Hematopoietic multipotent progenitor cell (in vitro differentiated cells): ENCODE measurements at regions not wholly inside any gene's neighbourhood (a gene's known extent, or its start where the extent isn't known, plus 50 kb on each side); places are given as distances from the start of the nearest gene placed in this dataset.

ENCODE experiments used
- DNase-seq, 3 donors: peaks; one replicate each; pipeline ENCODE4 v3.0.0-alpha.2; 2011 to 2015; ENCODE audit warnings: low read depth in 2 of 3, low spot score in 2 of 3

DNA sequence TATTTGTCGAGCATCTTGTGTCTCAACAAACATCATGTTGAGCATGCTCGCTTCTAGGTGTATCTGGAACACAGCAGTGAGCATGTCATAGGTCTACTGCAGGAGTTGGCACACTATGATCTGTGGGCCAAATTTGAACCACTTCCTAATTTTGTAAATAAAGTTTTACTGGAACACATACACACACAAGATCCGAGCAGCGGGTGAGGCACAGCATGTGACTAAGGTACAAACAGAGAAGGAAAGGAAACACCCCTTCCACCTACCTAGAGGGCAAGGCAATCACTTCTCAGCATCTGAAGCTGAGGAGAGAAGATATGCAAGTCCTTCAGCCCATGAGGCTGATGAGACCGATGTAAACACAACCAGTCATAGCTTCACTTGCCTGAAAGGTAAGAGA is 200.4 kb downstream of the MED10 start:
- DNase-seq = no peak

DNA sequence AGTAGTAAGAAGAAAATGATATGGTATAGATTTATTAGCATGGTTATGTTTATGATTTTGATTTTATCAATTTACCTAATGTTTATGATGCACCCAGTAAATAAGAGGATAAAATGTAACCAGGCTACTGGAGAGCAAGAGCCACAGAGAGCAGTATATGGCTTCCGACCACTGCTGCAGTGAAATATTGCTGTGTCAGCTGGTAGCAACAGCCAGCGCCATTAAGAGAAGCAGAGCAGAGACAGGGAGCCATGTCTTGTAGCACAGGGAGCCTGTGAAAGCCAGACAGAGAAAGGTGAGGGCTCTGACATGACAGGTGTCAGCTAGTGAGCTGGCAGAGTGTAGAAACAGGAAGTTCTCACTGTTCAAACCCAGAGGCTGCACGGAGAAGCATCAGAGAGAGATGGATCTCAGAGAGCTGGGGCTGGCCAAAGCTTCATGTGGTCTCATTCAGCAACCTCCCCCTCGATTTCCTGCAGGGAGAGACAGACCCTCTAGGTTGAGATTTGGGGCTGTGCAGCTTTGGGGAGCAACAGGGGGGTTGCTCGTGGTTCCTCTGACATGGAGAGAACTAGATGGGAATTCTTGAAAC is 202.1 kb downstream of the MED10 start:
- no peak for DNase-seq

DNA sequence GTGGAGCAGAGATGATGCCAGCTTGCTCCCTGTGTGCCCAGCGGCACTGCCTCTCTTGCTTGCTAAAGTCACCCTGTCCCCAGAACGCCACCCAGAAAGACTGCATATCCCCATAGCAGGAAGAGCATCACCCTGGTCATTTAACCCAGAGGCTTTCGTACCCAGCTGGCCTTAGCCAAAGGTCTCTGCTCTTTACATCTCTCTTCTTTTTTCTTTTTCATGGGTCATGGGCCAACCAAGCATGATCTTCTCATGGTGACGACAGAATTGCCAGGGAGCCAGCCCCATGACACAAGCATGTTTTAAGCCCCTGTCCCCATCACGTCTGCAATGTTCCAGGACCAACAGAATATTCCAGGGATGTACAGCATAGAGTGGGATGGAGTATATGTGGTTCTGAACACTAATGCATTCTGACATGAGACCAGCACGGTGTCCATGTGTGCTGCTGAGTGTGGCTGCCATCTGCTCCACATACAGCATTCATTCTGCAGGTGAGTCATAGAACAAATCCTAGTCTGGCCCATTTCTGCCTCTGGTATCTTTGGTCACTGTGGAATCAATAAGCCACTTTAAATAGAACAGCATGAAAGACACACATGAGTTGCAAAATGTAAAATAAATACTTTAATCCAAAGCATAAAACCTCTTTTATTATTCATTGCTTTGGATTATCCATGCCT is 203.0 kb downstream of the MED10 start:
- DNase-seq = no peak

DNA sequence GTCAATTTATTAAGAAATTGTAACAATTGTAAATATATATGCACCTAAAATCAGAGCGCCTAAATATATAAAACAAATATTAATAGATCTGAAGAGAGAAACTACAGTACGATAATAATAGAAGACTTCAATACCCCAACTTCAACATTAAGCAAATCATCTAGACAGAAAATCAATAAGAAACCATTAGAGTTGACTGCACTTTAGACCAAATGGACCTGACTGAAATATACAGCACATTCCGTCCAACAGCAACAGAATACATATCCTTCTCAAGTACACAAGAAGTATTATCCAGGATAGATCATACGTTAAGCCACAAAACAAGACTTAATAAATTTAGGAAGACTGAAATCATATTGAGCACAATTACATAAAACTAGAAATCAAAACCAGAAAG is 208.7 kb downstream of the MED10 start:
- no peak for DNase-seq

DNA sequence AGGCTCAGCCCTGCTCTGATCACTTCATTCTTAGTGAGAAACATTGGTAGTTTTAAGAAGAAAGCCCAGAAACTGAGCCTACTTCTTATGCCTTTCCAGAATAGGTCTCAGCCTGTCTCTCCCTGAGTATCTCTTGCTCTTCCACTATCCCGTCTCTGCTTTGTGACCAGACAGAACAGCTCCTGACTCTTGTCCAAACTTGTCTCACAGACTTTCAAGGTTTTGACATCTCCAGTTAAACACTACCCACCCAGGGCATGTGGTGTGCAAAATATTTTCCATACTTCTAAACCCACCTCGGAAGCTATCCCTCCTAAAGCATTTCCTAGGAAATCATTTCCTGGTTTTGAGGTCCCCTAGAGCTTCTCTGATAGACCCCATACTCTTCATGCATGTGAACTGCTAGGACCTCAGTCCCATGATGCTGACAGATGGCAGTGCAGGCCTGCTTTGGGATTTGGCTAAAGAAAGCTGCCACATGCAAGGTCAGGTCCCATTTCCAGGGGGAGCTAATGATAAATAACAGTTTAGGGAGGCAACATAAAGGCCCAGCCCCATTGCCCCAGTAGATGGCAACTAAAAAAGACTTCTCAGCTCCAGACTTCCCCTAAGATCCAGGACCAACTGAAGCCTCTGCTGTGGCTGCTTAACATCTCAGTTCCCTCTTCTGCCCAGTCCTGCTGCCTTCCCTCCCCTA is 211.5 kb downstream of the MED10 start:
- DNase-seq = no peak

DNA sequence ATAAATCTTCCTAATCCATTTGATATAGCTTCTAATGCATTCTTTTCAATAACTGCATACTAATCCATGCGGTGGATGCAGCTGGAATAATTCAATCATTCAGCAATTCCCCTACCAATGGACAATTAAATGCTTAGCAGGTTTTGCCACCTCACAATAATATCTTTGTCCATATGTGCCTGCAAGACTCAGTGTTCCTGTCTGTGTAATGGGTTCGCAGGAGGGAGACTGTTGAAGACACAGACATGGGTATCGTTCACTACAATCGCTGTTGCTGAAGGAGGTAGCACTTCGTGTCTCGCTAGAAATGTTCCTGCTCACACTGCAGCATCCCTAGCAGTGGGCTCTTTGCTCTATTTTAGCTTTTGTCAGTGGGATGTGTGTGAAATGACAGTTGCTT is 214.4 kb downstream of the MED10 start:
- no peak for DNase-seq

DNA sequence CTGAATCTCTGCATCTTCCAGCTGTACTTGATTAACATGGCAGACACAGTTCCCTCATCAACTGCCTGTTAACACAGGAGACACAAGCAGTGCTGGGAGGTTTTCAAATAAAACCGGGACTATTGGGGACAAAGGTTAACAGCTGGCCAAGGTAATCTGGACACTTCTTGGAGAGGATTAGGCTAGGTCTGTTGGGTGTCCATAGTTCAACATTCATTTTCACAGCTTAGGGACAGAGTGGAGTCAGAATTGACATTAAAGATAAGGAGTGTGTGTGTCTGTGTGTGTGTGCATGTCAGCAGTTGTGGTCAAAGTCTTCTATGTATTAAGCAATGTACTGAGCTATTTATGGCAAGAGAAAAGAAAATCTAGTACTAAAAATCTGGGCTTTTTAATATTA is 216.2 kb downstream of the MED10 start:
- DNase-seq = no peak

DNA sequence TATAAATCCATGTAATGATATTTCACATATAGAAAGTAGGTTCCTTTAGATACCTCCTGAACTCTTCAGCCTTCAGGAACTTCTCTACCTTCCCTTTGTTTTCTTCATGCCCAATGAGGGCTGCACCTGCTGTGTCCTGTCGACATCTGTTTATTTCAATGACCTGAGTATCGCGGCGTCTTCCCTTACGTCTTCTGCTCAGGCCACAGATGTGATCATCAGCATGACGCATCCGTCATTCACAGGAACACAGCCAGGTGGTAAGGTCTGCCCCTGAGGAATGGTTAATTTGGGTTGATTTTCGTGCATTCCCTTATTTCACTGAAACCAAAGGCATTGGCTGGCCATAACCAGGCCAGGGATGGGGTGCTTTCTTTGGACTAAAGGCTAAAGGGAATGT is 217.1 kb downstream of the MED10 start:
- no peak for DNase-seq

DNA sequence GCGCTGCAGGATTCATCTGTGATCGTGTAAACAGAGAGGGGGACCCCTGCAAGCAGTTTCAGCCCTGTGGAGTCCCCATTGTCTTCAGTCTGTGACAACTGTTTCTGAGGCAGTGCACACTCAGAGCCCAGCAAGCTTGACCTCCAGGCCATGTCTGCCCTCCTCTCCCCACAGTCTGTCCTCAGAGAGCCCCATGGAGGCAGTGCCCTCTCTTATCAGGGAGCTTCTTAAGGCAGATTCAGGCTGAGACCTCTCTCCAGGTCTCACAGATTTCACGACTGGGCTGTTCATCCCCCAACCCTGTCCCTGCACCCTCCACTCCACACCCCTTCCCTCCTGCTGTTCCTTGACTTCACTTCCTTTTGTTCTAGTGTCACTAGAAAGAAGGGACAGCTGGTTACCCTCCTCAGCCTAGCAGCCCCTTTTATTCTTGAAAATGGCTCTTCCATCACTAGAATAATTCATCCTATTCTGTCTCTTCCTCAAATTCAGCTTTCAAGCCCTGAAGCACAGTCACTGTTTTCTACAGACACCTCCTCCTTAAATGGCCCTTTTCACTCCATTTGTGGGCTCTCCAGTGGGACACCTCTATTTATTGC is 218.4 kb downstream of the MED10 start:
- no peak for DNase-seq

DNA sequence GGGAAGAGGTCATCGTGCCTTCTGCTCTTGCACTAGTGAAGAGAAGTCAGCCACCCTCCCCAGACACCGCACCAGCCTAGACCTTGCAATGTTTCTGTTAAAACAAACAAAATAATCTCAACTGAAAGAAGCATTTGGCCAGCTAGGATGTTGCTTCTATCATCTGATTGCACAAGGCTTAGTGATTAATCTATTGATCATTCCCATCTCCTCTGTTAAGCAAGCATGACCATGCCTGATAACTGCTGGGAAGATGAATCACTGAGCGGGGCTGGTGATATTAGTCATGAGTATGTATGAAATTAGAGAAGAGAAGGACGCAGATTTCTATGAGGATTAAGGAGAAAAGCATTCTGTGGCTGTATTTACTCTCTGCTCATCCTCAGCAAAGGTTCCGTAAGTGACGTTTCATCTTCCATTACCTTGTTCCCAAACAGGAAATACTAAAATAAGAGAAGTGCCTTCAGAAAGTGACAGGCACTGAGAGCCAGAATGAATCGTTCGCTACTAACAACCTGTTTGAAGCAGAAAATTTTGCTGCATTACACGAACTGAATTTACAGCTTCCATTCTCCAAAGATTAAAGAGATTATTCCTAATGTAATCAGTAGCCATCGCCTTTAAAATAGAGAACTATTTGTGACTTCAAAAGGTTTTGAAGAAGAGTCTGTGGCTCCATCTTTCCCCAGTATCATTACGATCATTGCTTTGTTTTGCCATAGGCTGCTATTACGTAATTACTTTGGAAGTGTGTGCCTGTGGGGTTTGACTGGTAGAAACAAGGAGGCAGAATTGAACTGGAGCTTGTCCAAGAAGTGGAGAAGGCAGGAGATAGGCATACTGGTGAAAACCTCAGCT is 219.1 kb downstream of the MED10 start:
- DNase-seq = no peak

DNA sequence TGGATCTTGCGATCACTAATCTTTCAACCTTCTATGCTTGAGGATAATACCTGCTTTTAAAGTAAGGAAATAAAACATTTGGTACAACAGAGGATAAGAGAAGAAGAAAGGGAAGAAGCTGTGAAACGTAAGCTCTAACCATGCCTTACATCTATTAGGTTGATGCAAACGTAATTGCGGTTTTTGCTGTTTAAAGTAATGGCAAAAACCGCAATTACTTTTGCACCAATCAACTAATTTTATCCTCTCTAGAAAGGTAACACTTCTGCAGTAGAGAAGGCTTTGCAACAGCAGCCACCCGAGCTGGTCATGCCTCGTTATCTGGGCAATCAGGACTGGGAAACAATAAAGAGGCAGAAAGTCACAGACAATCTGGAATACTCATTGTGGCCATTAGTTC is 224.1 kb downstream of the MED10 start:
- no peak for DNase-seq

DNA sequence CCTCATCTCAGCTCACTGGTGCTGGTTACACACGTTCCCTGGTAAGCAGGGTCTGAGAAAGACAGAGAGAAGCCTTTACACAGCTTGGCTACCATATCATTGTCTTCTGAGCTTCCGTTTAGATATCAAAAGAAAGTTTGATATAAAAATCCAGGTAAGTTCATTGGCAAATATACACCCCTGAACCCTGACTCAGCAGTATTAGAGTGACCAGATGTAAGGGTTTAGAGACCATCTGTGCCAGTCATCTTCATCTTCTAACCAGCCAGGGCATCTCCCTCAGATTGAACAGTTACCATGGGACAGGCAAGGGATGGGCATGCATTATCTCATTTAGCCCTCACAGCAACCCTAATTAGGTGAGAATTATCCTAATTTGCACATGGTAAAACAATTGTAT is 232.1 kb downstream of the MED10 start:
- DNase-seq = no peak

DNA sequence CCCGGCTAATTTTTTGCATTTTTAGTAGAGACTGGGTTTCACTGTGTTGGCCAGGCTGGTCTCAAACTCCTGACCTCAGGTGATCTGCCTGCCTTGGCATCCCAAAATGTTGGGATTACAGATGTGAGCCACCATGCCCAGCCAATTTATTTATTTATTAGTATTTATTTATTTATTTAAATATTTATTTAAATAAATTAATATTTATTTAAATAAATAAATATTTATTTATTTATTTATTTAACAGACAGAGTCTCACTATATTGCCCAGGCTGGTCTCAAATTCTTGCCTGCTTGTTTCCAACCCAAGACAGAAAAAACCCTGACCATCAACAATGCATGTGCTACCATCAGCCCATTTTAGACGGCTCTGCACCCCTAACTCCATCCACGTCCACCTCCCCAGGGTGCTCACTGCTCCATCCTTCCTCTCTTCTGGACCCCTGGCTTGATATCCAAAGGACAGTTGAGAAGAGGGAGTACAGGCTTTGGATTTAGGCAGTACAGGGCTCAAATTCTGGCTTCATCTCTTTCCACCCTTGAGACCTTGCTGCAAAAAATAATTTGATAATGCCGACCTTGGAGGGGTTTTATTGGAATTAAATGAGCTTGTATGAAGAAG is 232.6 kb downstream of the MED10 start:
- no peak for DNase-seq

DNA sequence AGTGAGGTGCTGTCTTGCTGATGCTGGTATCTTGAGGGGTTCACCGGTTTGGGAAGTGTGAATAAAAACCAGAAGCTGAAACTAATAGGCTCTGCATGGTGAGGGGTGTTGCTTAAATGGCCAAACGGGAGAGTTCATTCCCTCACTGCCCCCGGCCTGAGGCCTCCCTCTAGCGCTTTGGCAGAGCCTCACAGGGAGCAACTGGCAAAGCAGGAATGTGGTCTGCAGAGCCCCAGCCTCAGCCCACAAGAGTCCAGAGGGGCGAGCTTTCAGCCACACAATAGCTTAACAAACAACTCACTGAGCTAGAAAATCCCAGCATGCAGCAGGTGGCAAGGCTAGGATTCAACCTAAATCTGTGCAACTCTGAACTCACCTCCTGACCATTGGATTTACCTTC is 234.8 kb downstream of the MED10 start:
- no peak for DNase-seq

DNA sequence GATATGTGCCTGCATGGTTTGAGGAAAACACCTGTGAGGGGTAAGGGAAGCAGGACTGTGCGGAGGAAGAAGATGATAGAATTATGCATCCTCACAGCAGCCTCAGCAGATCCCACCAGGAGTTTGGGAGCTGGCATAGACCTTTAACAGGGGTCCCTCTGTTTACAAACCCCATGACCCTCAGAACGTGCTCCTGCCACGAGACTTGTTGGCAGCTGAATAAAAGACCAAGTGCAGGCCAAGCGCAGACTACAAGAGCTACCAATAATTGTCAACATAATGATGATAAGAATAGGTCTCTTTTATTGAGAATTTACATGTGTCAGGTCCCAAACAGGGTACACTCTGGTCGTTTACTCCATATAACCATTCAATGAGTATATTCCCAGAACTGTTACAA is 236.0 kb downstream of the MED10 start:
- DNase-seq = no peak

DNA sequence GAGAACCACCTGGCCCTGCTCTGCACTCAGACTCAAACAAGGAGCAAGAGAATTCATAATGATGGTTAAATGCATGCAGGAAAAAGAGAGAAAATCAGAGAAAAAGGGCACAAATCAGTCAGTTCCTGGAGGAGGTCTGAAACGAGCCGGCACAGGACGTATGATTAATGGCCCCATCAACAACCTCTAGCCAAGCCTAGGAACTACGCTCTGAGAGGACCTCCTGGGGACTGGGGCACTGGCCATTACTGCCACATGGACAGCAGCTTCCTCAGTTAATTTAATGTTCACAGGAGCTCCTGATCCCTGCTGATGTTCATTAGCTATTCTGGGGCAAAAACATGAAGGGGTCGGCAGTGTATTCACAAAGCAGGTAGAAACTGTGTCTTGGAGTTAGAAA is 238.1 kb downstream of the MED10 start:
- no peak for DNase-seq

DNA sequence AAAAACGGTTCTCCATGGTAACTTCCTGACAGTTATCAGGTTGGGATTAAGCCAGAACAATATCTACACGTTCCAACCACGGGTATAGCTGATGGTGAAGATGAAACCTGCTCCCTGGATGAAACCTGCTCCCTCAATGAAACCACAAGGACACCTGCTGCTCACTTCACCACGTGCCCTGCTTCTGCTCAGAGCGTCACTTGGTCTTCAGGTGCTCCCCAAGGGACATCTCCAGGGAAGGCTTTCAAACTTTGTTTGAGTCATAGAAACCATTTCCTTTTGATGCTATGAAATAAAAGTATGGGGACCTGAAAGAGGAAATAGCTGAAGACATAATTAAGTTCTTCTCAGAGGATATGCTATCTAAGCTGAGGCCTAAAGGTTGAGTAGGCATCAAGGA is 242.4 kb downstream of the MED10 start:
- DNase-seq = no peak

DNA sequence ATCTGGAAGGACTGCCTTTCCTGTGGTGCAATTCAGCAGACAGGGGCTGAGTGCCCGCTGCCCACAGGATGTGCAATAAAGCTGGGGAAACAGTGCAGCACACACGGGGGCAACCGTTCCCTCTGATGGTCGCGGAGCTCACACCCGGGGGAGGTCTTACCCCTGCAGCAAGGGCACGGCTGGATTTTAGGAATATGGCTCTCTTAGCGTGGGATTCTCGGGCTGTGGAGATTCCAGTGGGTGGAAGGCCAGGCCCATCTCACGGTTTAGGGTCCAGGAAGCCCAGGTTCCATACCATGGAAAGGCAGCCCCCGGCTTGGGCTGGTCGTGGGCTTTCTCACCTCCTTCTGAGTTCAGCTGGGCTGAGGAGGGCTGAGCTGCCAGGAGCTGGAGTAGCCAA is 244.1 kb downstream of the MED10 start:
- no peak for DNase-seq

DNA sequence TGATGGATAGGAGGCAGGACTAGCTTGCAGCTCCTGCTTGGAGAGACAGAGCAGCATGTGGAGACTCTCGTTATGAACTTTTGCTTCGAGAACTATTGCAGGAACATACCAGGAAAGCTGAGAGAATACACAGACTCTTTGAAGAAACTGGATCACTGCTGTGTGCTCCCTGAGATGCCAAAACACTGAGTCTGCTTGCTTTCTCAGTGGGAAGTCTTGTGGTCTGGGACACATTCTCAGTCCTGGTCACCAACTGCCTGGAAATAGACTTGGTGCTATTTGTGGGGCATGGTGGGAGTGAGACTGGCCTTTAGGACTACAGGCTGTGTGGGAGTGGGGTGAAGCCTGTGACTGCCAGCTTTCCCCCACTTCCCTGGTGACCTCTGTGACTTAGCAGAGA is 252.6 kb downstream of the MED10 start:
- DNase-seq = no peak

DNA sequence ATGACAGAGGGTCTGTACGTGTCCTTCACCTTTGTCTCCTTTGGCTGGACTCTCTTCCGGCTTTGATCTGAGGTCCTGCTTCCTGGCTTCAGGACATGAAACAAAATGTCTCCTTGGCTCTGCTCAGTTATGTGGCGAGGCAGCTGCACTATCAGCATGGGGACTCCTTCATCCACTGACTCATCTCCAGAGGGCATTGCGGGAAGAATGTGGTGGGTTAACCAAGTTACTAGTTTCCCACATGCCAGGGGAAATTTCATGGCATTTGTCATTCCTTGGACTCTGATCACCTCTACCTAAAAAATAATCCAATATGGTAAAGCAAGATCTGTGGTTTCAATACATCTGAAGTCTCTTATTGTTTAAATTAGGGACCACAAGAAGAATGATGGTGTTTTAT is 259.7 kb downstream of the MED10 start:
- no peak for DNase-seq

DNA sequence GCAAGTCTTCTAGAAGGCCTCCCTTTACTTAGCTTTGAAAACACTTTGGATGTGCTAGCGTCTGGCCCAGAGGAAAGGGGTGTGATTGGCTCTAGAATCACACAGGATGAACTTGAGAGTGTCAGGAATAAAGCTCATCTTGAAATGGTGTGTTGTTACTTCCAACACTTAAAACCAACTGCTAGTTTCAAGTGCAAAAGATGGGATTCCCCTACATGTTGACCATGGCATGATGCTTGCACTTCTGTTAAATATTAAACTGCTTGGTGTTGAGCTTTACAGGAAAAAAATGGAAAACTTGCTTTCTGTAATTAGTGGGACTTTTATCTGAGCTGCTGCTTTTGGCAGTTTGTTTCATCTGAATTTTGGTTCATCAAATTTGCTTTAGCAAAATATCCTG is 261.1 kb downstream of the MED10 start:
- no peak for DNase-seq
